ENCODE measurements at regions not wholly inside any gene's neighbourhood (a gene's known extent, or its start where the extent isn't known, plus 50 kb on each side); places are given as distances from the start of the nearest gene placed in this dataset.

GRCh38 chr4:137890812-137891211, 351.3 kb downstream of the SLC7A11 start:
- TF ChIP-seq CTCF (conservative IDR thresholded peaks at IDR 0.05; ENCODE audit: low read depth, low read length) (no peak), RAD21 (IDR thresholded peaks at IDR 0.05; ENCODE audit: low read length) (no peak), POLR2A (IDR thresholded peaks at IDR 0.05; ENCODE audit: low read depth, low read length) (no peak), MAFK (IDR thresholded peaks at IDR 0.05; ENCODE audit: low read depth, low read length) (no peak), CEBPB (IDR thresholded peaks at IDR 0.05; ENCODE audit: low read depth, low read length) (no peak), USF2 (IDR thresholded peaks at IDR 0.05; ENCODE audit: low read depth, low read length) (no peak), MXI1 (IDR thresholded peaks at IDR 0.05; ENCODE audit: borderline replicate concordance, low read depth, low read length) (no peak), RFX5 (IDR thresholded peaks at IDR 0.05; ENCODE audit: low read depth, low read length) (no peak), SMC3 (IDR thresholded peaks at IDR 0.05; ENCODE audit: low read depth, low read length) (no peak), RCOR1 (IDR thresholded peaks at IDR 0.05; ENCODE audit: insufficient replicate concordance, low read length) (no peak), ELK1 (IDR thresholded peaks at IDR 0.05; ENCODE audit: borderline replicate concordance, low read depth, low read length) (no peak), BHLHE40 (IDR thresholded peaks at IDR 0.05; ENCODE audit: low read depth, low read length) (no peak)

Data from IMR-90 (cell line).